ENCODE measurements at regions not wholly inside any gene's neighbourhood (a gene's known extent, or its start where the extent isn't known, plus 50 kb on each side); places are given as distances from the start of the nearest gene placed in this dataset.
"Not testable (repeated sequence)": the region's sequence is repeated elsewhere in the genome, so short reads cannot be mapped to it uniquely, and the experiment has no call there.

DNA sequence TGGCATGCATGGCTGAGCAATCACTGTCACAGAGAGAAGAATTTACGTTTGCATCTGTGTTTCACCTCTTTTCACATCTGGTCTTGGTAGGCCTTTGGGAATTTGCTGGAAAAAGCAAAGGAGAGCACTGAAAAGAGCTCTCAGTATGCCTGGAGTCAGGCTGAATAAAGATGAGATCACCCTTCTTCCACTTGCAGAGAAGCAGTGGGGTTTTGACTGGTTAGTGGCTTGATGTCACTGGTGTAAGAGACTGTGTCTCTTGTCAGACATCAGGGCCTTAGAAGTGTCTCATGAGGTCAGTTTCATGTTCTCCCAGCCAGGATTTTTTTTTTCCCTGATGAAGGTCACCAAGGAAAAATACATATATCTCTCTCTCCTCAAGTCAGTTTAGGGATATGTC is 353.8 kb downstream of the INSIG2 start:
- no peak for DNase-seq

DNA sequence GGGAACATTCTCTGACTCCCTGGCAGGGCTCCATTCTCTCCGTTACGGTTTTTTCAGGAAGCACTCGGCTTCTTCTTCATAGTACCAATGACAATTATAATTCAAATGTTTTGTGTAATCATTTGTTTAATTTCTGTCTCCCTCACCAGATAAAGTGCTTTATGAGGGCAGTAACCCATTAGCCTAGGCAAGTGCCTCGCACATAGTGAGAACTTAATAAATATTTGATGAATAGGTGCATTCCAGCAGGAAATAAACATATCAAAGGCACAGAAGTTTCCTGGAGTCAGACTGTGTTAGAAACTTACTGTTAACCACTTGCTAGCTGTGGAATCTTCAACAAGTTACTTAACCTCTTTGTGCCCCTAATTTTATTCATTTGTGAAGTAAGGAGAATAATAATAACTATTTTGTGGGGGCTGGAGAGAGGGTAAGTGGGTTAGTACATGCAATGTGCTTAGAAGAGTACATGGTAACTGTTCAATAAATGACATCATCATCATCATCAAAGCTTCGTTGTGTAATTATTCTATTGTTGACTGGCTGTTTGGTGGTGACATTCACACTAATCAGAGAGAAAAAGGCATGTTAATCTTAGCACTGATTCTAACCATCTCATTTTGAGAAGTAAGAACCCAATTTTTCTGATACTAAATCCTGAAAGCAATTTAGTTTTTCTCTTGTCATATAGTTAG is 352.3 kb downstream of the INSIG2 start:
- DNase-seq = no peak

DNA sequence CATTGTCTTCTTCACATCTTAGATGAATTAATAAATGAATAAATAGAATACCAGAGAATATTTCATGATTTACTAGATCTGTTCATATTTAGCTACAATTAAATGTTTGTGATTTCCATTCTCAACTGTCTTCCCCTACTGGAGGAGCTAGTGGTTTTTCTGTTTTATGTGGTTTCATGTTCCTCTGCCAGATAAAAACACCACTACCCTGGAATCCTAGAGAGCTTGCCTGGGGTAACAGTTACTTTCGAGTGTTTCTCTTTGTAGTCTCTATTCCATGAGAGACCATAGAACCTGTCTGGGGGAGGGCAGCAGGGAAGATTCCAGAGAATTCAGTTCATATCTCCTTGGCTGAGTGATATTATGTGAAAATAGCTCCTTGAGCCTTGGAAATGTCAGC is 349.2 kb downstream of the INSIG2 start:
- DNase-seq = no peak

DNA sequence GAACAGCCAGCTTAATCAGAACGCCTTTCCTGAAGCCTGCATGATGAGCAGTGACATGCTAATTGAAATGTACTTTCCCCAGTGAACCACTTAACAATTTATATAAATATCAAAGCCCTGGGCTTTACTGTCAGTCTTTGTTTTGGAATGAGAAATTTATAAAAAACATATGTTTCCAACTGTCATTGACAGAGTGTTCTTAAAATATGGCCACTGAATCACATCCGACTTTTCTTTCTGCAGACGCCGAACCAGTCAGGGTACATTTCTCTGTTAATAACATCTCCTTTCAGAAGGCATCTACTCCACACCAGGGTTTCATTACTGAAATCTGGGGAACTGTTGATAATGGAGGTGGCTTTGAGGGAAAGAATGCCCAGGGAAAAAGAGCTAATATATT is 343.7 kb downstream of the INSIG2 start:
- DNase-seq = no peak

DNA sequence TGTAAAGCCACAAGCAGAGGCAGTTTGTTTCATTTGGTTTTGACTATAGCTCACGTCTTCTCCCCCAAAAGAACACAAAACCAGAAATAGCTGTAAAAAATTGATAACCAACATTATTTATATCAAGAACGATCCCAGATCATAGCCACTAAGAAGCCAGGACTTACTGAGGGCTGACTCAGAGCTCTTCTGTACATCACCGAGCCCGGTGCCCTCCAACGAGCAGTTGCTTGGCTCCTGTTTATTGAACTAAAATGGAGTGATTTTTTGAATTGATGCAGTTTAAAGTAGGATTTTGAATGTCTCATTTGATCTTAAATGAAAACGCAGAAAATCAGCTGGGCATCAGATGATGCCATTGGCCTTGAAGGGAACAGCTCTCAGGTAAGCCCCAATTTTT is 343.3 kb downstream of the INSIG2 start:
- no peak for DNase-seq

DNA sequence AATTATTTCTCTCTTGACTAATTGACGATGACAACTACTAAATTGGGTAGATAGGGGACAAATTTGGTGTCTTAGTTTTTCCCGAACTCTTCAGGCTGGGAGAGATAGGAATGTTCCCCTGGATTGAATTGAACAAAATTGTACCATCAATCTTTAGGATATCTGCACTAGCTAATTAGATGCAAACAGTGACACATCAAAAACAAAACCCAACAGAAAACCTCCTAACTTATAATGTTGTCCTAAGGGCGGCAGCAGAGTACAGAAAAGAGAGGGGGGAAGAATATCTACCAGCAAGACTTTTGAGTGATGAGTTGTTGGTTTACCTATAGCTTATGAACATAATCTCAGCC is 342.9 kb downstream of the INSIG2 start:
- DNase-seq = no peak

DNA sequence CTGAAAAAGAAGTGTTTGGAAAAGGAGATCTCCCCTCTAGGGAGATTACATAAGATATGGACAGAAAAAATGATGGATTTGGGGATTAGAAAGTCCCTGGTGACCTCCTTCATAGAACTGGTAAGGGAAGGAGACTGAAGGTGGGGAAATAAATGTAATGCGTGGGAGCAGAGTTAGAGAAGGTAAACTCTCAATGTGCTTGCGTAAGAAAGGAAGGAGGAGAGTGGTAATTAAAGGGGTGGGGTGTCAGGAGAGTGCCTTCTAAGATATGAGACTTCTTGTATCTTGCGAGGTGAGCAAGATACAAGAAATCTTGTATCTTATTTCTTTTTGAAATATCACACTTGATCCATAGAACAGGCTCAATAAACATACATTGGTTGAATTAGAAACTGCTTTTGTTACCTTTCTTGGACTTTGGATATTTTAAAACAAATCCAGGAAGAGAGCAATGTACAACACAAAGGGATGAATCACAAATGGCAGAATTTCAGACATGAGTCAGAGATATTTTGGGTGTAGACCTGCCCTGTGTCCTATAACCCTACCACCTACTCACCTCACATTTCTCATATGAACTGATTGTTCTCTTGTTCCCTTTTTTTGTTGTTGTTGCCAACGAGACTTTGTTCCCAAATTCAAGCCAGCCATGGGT is 342.4 kb downstream of the INSIG2 start:
- no peak for DNase-seq

DNA sequence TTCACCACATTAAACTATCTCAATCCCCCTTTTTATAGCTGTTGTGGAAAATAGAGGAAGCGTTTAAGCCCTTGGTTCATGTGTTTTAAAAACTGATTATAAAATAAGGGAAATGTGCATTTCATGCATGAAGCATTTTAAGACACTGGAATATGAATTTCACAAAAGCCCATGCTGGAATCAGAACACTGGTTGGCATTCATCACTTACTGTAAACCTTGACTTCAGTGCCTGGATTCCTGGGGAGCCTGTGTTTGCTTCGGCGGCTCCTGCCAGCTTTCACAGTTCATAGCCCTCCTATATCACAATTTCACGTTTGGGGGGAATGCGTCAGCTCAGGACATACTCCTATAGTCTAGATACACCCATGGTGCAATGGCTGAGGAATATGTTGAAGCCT is 336.9 kb downstream of the INSIG2 start:
- DNase-seq = no peak

DNA sequence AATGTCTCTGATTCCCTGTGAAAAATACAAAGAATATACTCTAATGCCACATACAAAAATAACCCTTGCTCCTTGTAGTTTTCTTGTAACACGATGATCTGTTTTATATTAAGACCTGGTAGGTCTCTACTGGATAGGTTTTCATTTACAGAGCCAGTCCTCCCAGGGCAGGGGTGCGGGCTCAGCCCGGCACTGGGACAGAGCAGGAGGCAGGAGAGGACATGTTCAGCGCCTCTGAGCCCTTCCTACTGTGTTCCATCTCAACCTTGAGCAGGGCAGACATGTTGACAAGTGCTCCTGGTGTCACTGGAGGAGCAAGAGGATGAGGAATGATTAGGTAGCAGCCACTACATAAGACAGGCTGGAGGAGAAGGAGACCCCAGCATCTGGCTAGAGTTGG is 335.5 kb downstream of the INSIG2 start:
- DNase-seq = no peak

DNA sequence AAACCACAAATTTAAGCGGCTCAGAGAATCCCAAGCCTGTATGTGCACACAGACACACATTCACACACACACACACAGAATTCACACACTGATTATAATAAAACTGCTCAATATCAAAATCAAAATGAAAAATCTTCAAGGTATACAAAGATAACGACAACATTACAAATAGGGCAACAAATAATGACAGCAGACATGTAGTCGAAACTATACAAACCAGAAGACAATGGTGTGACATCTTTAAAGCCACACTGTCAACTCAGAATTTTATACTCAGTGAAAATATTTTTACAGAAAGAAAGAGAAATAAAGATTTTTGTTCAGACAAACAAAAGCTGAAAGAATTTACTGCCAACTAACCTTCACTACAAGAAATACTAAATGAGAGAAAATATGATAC is 333.4 kb downstream of the INSIG2 start:
- DNase-seq = no peak

DNA sequence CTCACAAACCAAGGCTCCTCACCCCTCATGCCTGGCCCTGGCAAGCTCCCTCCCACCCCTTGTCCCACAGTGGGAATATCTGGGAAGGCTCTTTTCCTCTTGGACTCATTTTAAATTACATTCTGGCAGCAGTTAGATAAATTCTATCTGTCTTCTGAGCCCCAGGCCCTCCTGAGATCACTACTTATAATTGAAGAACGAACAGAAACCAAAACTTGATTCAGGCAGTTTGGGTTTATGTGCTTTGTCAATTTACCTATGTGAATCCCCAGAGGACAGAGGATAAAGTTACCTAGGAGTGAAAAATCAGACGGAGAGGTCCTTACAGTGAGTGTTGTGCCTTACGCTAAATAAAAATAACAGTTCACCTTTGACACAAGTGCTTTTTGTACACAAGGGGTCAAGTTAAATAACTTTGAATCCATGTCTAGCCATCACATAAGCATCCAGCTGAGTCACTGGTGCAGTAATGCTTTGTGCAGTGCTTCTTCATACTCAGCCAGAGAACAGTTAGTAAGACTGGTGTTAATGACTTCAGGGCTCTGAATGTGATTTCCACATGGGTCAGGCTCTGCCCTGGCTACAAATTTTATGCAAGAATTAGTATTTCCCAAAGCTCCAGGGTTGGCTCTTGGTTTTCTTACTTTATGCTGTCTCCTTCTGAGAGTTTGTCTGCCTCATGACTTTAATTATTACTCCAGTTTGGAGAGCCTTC is 329.3 kb downstream of the INSIG2 start:
- no peak for DNase-seq

DNA sequence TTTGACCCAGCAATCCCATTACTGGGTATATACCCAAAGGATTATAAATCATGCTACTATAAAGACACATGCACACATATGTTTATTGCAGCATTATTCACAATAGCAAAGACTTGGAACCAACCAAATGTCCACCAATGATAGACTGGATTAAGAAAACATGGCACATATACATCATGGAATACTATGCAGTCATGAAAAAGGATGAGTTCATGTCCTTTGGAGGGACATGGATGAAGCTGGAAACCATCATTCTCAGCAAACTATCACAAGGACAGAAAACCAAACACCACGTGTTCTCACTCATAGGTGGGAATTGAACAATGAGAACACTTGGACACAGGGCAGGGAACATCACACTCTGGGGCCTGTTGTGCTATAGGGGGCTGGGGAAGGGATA is 326.9 kb downstream of the INSIG2 start:
- not testable (repeated sequence) for DNase-seq

DNA sequence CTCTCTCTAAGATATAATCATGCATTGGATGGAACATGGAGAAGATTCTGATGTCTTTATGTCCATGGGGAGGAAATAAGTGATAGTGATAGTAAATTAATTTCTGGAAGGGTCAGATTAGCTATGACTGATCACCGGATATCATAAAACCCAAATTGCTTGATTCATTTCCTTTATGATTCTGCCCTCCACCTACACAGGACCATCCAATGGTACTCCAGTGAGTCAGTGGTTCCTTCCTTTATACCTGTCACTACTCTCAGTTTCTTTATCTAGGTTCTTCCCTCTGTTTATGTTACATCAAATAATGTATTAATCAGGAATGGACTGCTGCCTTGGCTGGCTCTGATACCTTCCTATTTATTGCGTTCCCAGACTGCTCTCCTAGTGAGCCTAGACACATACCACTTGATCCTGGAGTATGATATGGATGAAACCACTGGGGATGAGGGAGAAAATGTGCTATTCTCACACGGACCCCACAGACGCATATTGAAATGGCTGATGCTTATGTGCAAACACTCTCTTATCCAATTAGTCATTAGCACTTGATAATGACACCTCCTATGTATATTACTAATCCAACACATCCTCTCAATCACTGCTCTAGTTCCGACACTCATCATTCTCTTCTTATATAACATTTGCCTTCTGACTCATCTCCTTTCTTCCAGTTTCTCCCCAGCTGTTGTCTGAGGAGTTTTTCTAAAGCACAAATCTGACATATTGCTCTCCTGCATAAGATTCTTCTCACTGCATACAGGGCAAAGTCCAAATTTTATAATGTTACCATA is 315.6 kb downstream of the INSIG2 start:
- DNase-seq = no peak

DNA sequence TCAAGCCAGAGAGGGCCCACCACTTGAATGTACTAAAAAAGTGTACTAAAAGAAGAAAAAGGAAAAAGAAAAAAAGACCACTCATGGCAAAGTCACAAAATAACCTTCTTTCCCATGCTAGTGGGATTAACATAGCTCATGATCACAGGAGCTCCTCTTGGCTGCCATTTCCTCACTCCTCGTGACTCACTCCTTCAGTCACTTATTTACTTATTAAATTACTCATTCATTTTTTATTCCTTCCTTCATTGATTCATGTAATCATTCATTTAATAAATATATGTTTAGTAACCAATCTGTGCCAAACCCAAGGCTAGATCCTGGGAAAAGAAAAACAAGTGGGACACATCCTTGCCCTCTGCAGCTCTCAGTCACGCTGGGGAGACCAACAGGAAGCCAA is 300.5 kb downstream of the INSIG2 start:
- DNase-seq = no peak

DNA sequence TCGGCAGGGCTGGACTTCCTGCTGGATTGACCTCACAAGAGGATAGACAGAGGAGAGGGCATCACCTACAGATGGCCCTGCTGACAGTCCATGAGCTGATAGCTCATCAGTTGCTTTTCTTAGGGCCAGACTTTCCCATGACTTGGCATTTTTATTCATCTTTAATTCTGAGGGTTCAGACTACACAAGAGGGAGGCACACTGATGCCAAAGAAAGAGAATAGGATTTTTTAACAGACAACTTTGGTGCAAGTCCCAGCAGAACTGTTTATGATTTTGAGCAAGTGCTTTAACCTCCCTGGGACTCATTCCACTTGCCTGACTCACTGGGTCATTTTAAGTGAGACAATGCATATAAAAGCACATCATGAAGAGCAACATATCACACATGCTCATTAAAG is 299.2 kb downstream of the INSIG2 start:
- no peak for DNase-seq

DNA sequence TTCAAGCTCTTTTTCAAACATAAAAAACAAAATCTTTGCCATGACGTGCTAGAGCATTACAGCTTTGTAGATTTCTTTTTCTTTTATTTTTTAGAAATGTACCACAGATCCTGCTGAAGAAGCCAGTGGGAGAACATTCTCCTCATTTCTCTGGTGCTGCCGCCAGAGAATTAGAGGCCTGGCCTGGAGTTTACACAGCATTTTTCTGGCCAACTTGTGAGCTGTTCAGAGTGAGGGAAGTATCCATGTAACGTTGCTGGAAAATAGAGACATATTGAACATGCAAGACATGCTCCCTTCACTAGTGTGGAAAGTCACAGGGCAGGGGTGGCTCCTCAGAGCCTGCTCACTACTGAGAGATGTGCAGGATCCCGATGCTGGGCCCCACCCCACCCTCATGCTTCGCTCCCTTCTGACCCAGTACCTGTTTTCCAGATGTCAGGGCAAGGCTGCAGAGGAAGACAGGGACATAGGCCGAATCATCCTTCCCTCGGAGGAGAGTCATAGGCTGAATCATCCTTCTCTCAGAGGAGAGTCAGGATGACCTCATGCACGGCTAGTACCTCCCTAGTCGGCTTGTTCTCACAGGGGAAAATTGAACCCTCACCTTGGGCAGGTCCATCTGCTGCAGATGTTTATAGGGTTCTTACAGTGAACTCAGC is 298.5 kb downstream of the INSIG2 start:
- DNase-seq = no peak

DNA sequence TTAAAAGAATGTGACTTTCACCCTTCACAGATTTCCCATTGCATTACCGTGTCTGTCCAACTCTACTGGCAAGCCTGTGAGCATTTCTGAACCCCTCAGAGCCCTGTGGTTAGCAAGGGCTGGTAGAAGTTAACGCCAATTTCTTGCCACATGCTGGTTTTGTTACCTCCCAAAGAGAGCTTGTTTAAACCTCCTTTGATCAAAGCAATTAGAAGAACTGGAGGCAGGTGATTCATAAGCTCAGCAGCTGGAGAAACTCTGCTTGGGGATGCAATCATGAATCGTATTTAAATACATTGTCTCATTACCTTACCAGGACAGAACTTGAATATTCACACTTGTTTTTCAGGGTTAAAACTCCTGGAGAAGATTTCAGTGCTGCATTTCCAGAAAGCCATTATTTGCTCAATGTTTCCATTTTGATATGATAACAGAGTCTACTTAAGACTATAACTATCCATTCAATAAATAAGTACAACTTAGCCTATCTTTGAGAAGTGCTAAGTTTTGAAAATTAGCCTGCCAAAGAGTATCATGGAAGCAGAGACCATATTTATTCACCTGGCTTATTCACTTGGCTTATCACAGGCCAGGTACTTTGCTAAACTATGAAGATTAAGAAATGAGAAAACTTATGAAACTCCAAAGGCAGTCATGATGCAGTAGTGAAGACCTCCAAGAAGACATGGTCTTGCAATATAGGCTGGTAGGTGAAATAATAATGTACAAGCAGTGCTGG is 292.8 kb downstream of the INSIG2 start:
- DNase-seq = no peak

DNA sequence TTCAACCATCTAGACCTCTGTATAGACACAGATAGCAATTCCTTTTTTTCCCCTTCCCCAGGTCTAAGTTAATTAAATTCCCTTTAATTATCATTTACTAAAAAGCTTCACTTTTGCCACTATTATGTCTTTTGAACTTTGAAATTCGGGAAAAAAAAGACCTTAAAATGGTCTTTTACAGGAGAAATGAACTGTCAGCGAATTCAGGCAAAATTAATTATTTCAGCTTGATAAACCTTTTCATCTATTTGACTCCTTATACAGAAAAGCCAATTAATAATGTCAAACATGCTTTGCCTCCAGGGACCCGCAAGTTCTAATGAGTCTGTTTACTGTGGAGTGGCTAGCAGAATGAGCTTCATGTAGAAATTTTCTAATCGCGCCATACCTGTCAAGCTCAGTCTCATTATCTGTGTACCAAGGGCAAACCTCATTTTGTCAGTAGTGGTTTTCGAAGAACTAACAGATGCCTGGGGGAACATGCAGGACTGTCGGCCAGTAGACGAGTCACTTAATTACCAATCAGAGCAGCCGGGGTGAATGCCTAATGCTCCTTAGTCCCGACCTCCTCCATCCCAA is 287.7 kb downstream of the INSIG2 start:
- no peak for DNase-seq

DNA sequence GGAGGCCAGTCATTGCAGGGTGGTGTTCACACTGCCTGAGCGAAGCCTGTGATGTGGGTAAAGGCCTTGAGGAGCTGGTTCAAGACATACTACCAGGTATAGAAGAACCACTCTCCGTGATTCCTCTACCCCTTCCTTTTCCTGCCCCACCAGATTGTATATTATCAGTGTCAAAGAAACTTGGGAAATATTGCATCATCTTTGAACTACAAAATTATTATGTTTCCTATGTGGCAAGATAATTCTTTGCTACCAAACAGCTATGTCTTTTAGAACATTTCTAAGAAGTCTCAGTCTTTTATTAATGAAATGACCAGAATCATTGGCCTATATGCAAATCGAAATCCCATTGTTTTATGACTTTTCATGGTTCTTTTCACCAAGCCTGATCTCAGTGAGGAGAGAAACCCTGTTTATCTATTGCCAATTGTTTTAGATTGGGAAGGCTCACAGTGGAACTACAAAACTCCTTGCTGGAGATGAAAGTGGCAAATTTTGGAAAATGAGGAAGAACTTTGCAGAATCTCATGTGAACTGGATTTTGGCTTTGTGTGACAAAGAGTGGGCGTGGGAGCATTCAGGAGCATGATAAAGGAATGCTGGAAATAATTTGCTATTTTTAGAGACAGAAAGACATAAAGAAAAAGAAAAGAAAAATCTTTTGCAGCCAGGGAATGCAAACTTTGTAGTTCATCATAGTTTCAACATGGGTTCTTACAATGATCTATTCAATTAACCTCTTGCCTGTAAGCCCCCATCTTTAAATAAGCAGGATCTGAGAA is 286.9 kb downstream of the INSIG2 start:
- no peak for DNase-seq

DNA sequence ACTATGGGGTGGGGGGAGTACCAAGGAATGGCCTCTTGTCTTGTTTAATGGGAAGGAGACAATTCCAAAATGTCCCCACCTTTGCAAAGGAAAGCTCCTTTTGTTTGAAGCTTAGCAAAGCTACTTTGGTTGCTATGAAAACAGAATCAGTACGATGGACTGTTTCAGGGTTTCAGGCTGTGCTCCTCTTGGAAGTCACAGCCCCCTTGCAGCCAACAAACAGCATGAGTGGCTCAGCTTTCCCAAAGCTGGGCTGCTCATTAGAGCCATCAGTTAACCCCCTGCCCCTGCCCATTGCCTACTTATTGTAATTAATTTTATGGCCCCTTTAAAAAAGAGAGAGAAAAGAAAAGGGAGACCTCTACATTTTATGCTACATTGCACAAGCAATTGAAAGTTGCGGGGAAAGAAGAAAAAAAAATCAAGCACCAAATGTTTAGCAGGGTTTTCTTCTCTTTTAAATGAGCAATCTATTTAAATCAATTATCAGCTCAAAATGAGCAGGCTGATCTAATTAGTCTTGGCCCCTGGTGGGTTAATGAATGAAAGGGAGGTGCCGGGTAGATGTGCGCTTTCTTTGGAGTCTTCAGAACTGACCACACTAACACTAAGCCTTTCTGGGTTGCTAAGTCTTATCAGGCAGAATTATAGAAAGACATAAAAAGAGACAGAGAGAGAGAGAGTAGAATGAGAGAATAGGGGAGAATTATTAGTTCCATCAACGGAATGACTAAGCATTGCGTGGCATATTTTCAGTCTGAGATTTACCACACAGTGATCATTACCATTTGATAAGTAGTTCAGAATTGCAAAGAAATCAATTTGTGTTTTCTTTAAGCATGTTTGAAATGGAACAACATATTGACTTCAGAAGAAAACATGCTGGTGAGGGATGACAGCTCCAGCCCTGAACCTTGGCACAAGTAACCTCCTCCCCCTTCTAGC is 284.9 kb downstream of the INSIG2 start:
- DNase-seq = no peak
